DND-41 (cell line): ENCODE measurements at regions not wholly inside any gene's neighbourhood (a gene's known extent, or its start where the extent isn't known, plus 50 kb on each side); places are given as distances from the start of the nearest gene placed in this dataset.

Experiments
- ATAC-seq: fragments of 200-7000 bp; cut with Tn5 transposase; 3 replicates; pipeline ENCODE4 v1.9.1; 2021; ENCODE audit warnings: low read depth; ENCODE audit not compliant: insufficient read depth
- DNase-seq: peaks from one replicate; pipeline ENCODE4 v3.0.0-alpha.2; 2020
- H2AFZ ChIP-seq: 2 replicates; pipeline ENCODE4 v1.6.0; 2012; ENCODE audit warnings: low read depth, low read length
- H3K27ac ChIP-seq: 2 replicates; pipeline ENCODE4 v1.5.1; 2012; ENCODE audit warnings: low read length, inconsistent platforms
- H3K27me3 ChIP-seq: fragments of 200-600 bp; sonication (generic); 2 replicates; pipeline ENCODE4 v1.6.0; 2012; ENCODE audit warnings: low read length, mild to moderate bottlenecking, inconsistent platforms; ENCODE audit not compliant: insufficient read depth, poor library complexity
- H3K36me3 ChIP-seq: 2 replicates; pipeline ENCODE4 v1.5.1; 2012; ENCODE audit warnings: low read length, inconsistent platforms; ENCODE audit not compliant: insufficient read depth
- H3K4me1 ChIP-seq: 2 replicates; pipeline ENCODE4 v1.5.1; 2012; ENCODE audit warnings: mild to moderate bottlenecking, low read length; ENCODE audit not compliant: insufficient read depth
- H3K4me2 ChIP-seq: 2 replicates; pipeline ENCODE4 v1.6.0; 2012; ENCODE audit warnings: mild to moderate bottlenecking, moderate library complexity, low read length, inconsistent platforms; ENCODE audit not compliant: insufficient read depth
- H3K4me3 ChIP-seq, 2 experiments: fragments of 200-600 bp in 1 of 2; shearing (Covaris generic) in 1 of 2; 2 replicates each; pipeline ENCODE4 v1.5.1; 2012 to 2016; ENCODE audit warnings: inconsistent platforms in 2 of 2, low read length in 2 of 2, mild to moderate bottlenecking in 2 of 2, low read depth in 1 of 2, moderate library complexity in 1 of 2
- H3K79me2 ChIP-seq: 2 replicates; pipeline ENCODE4 v1.6.0; 2012; ENCODE audit warnings: low read length, inconsistent platforms; ENCODE audit not compliant: insufficient read depth
- H3K9ac ChIP-seq: 2 replicates; pipeline ENCODE4 v1.6.0; 2012; ENCODE audit warnings: low read depth, mild to moderate bottlenecking, inconsistent platforms, low read length, moderate library complexity
- H3K9me3 ChIP-seq: 2 replicates; pipeline ENCODE4 v1.5.1; 2012; ENCODE audit warnings: low read length, moderate library complexity, mild to moderate bottlenecking, inconsistent platforms; ENCODE audit not compliant: insufficient read depth, severe bottlenecking
- H4K20me1 ChIP-seq: 2 replicates; pipeline ENCODE4 v1.6.0; 2012; ENCODE audit warnings: low read length; ENCODE audit not compliant: insufficient read depth
- CTCF ChIP-seq: IDR thresholded peaks from 2 replicates; pipeline ENCODE4 v1.5.1; 2012; ENCODE audit warnings: borderline replicate concordance, low read length, moderate library complexity, mild to moderate bottlenecking; ENCODE audit not compliant: poor library complexity, severe bottlenecking; ENCODE audit errors: extremely low read depth
- EZH2 ChIP-seq: IDR thresholded peaks from 3 replicates; pipeline ENCODE4 v1.6.1; 2012; ENCODE audit warnings: borderline replicate concordance, low read depth, mild to moderate bottlenecking, moderate library complexity, low read length, inconsistent platforms; ENCODE audit not compliant: severe bottlenecking

GRCh38 chr9:119611565-119611964 is 242.3 kb upstream of the BRINP1 start:
- H3K36me3 ChIP-seq, result no peaks in the 10 kb centered on the region
- no peaks in the 10 kb centered on the region for H3K4me1 ChIP-seq
- H4K20me1 ChIP-seq, result no peaks in the 10 kb centered on the region
- H3K27ac ChIP-seq, result no peak overlapping the region
- H2AFZ ChIP-seq, result no peak overlapping the region
- no peak for ATAC-seq
- TF ChIP-seq CTCF (no peak), EZH2 (no peak)
- no peaks in the 10 kb centered on the region for H3K9me3 ChIP-seq
- no peaks in the 10 kb centered on the region for H3K27me3 ChIP-seq
- DNase-seq, result no peak
- H3K4me3 ChIP-seq, result no peak overlapping the region
- no peak overlapping the region for H3K4me2 ChIP-seq
- H3K9ac ChIP-seq, result no peak overlapping the region
- H3K79me2 ChIP-seq, result no peaks in the 10 kb centered on the region

GRCh38 chr9:119609277-119609971 is 240.2 kb upstream of the BRINP1 start:
- Histone ChIP-seq H2AFZ (no peak overlapping the region), H3K4me1 (no peaks in the 10 kb centered on the region), H4K20me1 (no peaks in the 10 kb centered on the region), H3K27me3 (no peaks in the 10 kb centered on the region), H3K9ac (no peak overlapping the region), H3K4me2 (no peak overlapping the region), H3K36me3 (no peaks in the 10 kb centered on the region), H3K79me2 (no peaks in the 10 kb centered on the region), H3K4me3 (no peak overlapping the region), H3K9me3 (no peaks in the 10 kb centered on the region), H3K27ac (no peak overlapping the region)
- DNase-seq, result no peak
- ATAC-seq, result no peak
- no peak for TF ChIP-seq EZH2
- no peak for TF ChIP-seq CTCF

GRCh38 chr9:119601632-119602031 is 232.4 kb upstream of the BRINP1 start:
- H3K27me3 ChIP-seq, result no peaks in the 10 kb centered on the region
- no peak overlapping the region for H2AFZ ChIP-seq
- no peak overlapping the region for H3K27ac ChIP-seq
- no peak overlapping the region for H3K4me2 ChIP-seq
- H3K36me3 ChIP-seq, result no peaks in the 10 kb centered on the region
- H3K9me3 ChIP-seq, result no peaks in the 10 kb centered on the region
- TF ChIP-seq EZH2, result no peak
- no peak for TF ChIP-seq CTCF
- no peaks in the 10 kb centered on the region for H4K20me1 ChIP-seq
- no peak overlapping the region for H3K4me3 ChIP-seq
- no peak for ATAC-seq
- no peak for DNase-seq
- H3K9ac ChIP-seq, result no peak overlapping the region
- H3K4me1 ChIP-seq, result no peaks in the 10 kb centered on the region
- no peaks in the 10 kb centered on the region for H3K79me2 ChIP-seq
